H9 (cell line): ENCODE measurements at regions not wholly inside any gene's neighbourhood (a gene's known extent, or its start where the extent isn't known, plus 50 kb on each side); places are given as distances from the start of the nearest gene placed in this dataset.

ENCODE experiments used
- DNase-seq: peaks from one replicate; pipeline ENCODE4 v3.0.0-alpha.2; 2017
- H2AFZ ChIP-seq: one replicate; pipeline ENCODE4 v1.6.1; 2013; ENCODE audit warnings: mild to moderate bottlenecking, low read length, control low read depth, moderate library complexity
- H2AK5ac ChIP-seq: 2 replicates; pipeline ENCODE4 v1.6.1; 2013; ENCODE audit warnings: low read length, control low read depth, mixed read lengths; ENCODE audit not compliant: insufficient read length
- H2BK120ac ChIP-seq: one replicate; pipeline ENCODE4 v1.6.1; 2013; ENCODE audit warnings: low read depth, mild to moderate bottlenecking, low read length, control low read depth, inconsistent platforms; ENCODE audit not compliant: poor library complexity, severe bottlenecking
- H2BK12ac ChIP-seq: 2 replicates; pipeline ENCODE4 v1.6.1; 2013; ENCODE audit warnings: low read length, control low read depth, mixed read lengths, low read depth; ENCODE audit not compliant: insufficient read length
- H2BK15ac ChIP-seq: 2 replicates; pipeline ENCODE4 v1.6.1; 2013; ENCODE audit warnings: low read depth, low read length, control low read depth
- H2BK20ac ChIP-seq: one replicate; pipeline ENCODE4 v1.6.1; 2013; ENCODE audit warnings: low read depth, mild to moderate bottlenecking, low read length, control low read depth, inconsistent platforms; ENCODE audit not compliant: poor library complexity, severe bottlenecking
- H2BK5ac ChIP-seq: 2 replicates; pipeline ENCODE4 v1.6.1; 2013; ENCODE audit warnings: low read length, control low read depth, mixed read lengths; ENCODE audit not compliant: insufficient read length
- H3K14ac ChIP-seq: 2 replicates; pipeline ENCODE4 v1.6.1; 2013; ENCODE audit warnings: low read length, control low read depth; ENCODE audit not compliant: insufficient read depth
- H3K18ac ChIP-seq: 2 replicates; pipeline ENCODE4 v1.6.1; 2013; ENCODE audit warnings: low read depth, mild to moderate bottlenecking, mixed read lengths, low read length, control low read depth; ENCODE audit not compliant: insufficient read length
- H3K23ac ChIP-seq: 2 replicates; pipeline ENCODE4 v1.6.1; 2013; ENCODE audit warnings: low read length, control low read depth, mixed read lengths, low read depth; ENCODE audit not compliant: insufficient read length
- H3K23me2 ChIP-seq: 2 replicates; pipeline ENCODE4 v1.6.1; 2013; ENCODE audit warnings: low read depth, mild to moderate bottlenecking, mixed read lengths, low read length, control low read depth; ENCODE audit not compliant: insufficient read length, poor library complexity, severe bottlenecking
- H3K27ac ChIP-seq: 2 replicates; pipeline ENCODE4 v1.5.1; 2013; ENCODE audit warnings: low read length, control low read depth, mixed read lengths, low read depth; ENCODE audit not compliant: insufficient read length
- H3K27me3 ChIP-seq: 2 replicates; pipeline ENCODE4 v1.6.1; 2013; ENCODE audit warnings: low read length, control low read depth, inconsistent platforms; ENCODE audit not compliant: insufficient read depth
- H3K4ac ChIP-seq: 2 replicates; pipeline ENCODE4 v1.6.1; 2013; ENCODE audit warnings: low read depth, mild to moderate bottlenecking, control low read depth, inconsistent platforms, low read length, moderate library complexity
- H3K4me1 ChIP-seq: 2 replicates; pipeline ENCODE4 v1.6.1; 2013; ENCODE audit warnings: low read length, control low read depth, inconsistent platforms; ENCODE audit not compliant: insufficient read depth
- H3K4me2 ChIP-seq: 2 replicates; pipeline ENCODE4 v1.6.1; 2013; ENCODE audit warnings: low read length, control low read depth, mixed read lengths; ENCODE audit not compliant: insufficient read length, insufficient read depth
- H3K56ac ChIP-seq: 2 replicates; pipeline ENCODE4 v1.6.1; 2013; ENCODE audit warnings: low read depth, mild to moderate bottlenecking, mixed read lengths, low read length, control low read depth; ENCODE audit not compliant: insufficient read length
- H3K79me1 ChIP-seq: 2 replicates; pipeline ENCODE4 v1.6.1; 2013; ENCODE audit warnings: low read depth, mild to moderate bottlenecking, moderate library complexity, low read length, control low read depth, inconsistent platforms; ENCODE audit not compliant: insufficient read depth, poor library complexity, severe bottlenecking
- H3K79me2 ChIP-seq: 2 replicates; pipeline ENCODE4 v1.6.1; 2013; ENCODE audit warnings: low read length, control low read depth, inconsistent platforms; ENCODE audit not compliant: insufficient read depth
- H3K9ac ChIP-seq: 2 replicates; pipeline ENCODE4 v1.6.1; 2013; ENCODE audit warnings: low read length, control low read depth, mixed read lengths; ENCODE audit not compliant: insufficient read length; ENCODE audit errors: extremely low read depth
- H3K9me3 ChIP-seq: one replicate; pipeline ENCODE4 v1.6.1; 2013; ENCODE audit warnings: low read depth, low read length, inconsistent platforms; ENCODE audit not compliant: control insufficient read depth
- H3T11ph ChIP-seq: one replicate; pipeline ENCODE4 v1.6.1; 2013; ENCODE audit warnings: mild to moderate bottlenecking, low read length, control low read depth, inconsistent platforms
- H4K20me1 ChIP-seq: one replicate; pipeline ENCODE4 v1.6.1; 2013; ENCODE audit not compliant: control insufficient read depth, insufficient read length, insufficient read depth
- H4K5ac ChIP-seq: 2 replicates; pipeline ENCODE4 v1.6.1; 2013; ENCODE audit warnings: low read depth, mild to moderate bottlenecking, mixed read lengths, low read length, control low read depth; ENCODE audit not compliant: insufficient read length
- H4K8ac ChIP-seq: replicated peaks from 2 replicates; pipeline ENCODE4 v1.6.1; 2013; ENCODE audit warnings: low read length, control low read depth, mixed read lengths, low read depth; ENCODE audit not compliant: insufficient read length
- H4K91ac ChIP-seq: 2 replicates; pipeline ENCODE4 v1.6.1; 2013; ENCODE audit warnings: low read depth, mild to moderate bottlenecking, moderate library complexity, mixed read lengths, low read length, control low read depth; ENCODE audit not compliant: insufficient read length
- H3K27ac Mint-ChIP-seq, 3 experiments: 2 replicates in 2 of 3; 3 replicates in 1 of 3; pipeline ENCODE4 v1.8.0; 2020 to 2021; ENCODE audit warnings: mixed read lengths in 3 of 3, mild to moderate bottlenecking in 1 of 3, moderate library complexity in 1 of 3
- H3K27me3 Mint-ChIP-seq: 2 replicates; pipeline ENCODE4 v1.8.0; 2021; ENCODE audit warnings: low read depth, mild to moderate bottlenecking, moderate library complexity, mixed read lengths
- H3K36me3 Mint-ChIP-seq, 3 experiments: 2 replicates in 2 of 3; 3 replicates in 1 of 3; pipeline ENCODE4 v1.8.0; 2020 to 2021; ENCODE audit warnings: low read depth in 3 of 3, mixed read lengths in 3 of 3; ENCODE audit not compliant: insufficient read depth in 1 of 3
- H3K4me1 Mint-ChIP-seq, 2 experiments: 2 replicates each; pipeline ENCODE4 v1.8.0; 2020; ENCODE audit warnings: mixed read lengths in 2 of 2
- H3K4me3 Mint-ChIP-seq, 2 experiments: 2 replicates in 1 of 2; 3 replicates in 1 of 2; pipeline ENCODE4 v1.8.0; 2020 to 2021; ENCODE audit warnings: mild to moderate bottlenecking in 2 of 2, mixed read lengths in 2 of 2, moderate library complexity in 1 of 2
- H3K9me3 Mint-ChIP-seq, 2 experiments: 2 replicates in 1 of 2; 3 replicates in 1 of 2; pipeline ENCODE4 v1.8.0; 2020; ENCODE audit warnings: mild to moderate bottlenecking in 2 of 2, mixed read lengths in 2 of 2, moderate library complexity in 1 of 2
- CTCF ChIP-seq: fragments of 200-600 bp; sonication (generic); conservative IDR thresholded peaks from 3 replicates; pipeline ENCODE4 v1.8.0; 2021; ENCODE audit warnings: antibody characterized with exemption, mild to moderate bottlenecking
- WGBS: extraction: QIAGEN DNeasy Blood & Tissue Kit; methylation state at CpG from one replicate; pipeline ENCODE4 v1.1.7; 2013; ENCODE audit warnings: missing lambda C conversion rate, low lambda C conversion rate, mixed read lengths; ENCODE audit not compliant: insufficient read length; ENCODE audit errors: extremely low coverage; 5-methylcytosine and 5-hydroxymethylcytosine counted together

GRCh38 chr9:89715318-89715858 lies 110.6 kb downstream of the GADD45G start:
- H3K27me3 ChIP-seq, result no peaks in the 10 kb centered on the region
- H3T11ph ChIP-seq, result no peak overlapping the region
- no peak for TF ChIP-seq CTCF
- no peak overlapping the region for H3K27ac Mint-ChIP-seq
- no peak overlapping the region for H3K4ac ChIP-seq
- no peak overlapping the region for H3K4me3 Mint-ChIP-seq
- H3K18ac ChIP-seq, result no peak overlapping the region
- no peak overlapping the region for H3K56ac ChIP-seq
- H4K20me1 ChIP-seq, result peaks cover 2% of the 10 kb centered on the region
- no peak overlapping the region for H3K4me2 ChIP-seq
- H3K4me1 ChIP-seq, result no peaks in the 10 kb centered on the region
- no peak overlapping the region for H4K8ac ChIP-seq
- no peak overlapping the region for H3K27ac ChIP-seq
- no peak overlapping the region for H2BK20ac ChIP-seq
- no peak overlapping the region for H3K9ac ChIP-seq
- peaks cover 9% of the 10 kb centered on the region for H3K27me3 Mint-ChIP-seq
- no peaks in the 10 kb centered on the region for H3K79me1 ChIP-seq
- H2AK5ac ChIP-seq, result no peak overlapping the region
- H2BK12ac ChIP-seq, result no peak overlapping the region
- no peaks in the 10 kb centered on the region for H3K4me1 Mint-ChIP-seq
- no peaks in the 10 kb centered on the region; a peak in 1 of 5 replicates for H3K9me3 Mint-ChIP-seq
- H3K9me3 ChIP-seq, result no peaks in the 10 kb centered on the region
- peaks cover 0 to 5% (median 0%) of the 10 kb centered on the region in 3 experiments; a peak in 3 of 7 replicates for H3K36me3 Mint-ChIP-seq
- H4K91ac ChIP-seq, result no peak overlapping the region
- H4K5ac ChIP-seq, result no peak overlapping the region
- H3K23ac ChIP-seq, result no peak overlapping the region
- H3K23me2 ChIP-seq, result no peaks in the 10 kb centered on the region
- no peak overlapping the region for H2AFZ ChIP-seq
- WGBS, result no CpG with 5 or more reads among the region's 2 CpGs
- H2BK5ac ChIP-seq, result no peak overlapping the region
- no peak for DNase-seq
- H2BK120ac ChIP-seq, result no peak overlapping the region
- no peak overlapping the region for H3K14ac ChIP-seq
- H2BK15ac ChIP-seq, result no peak overlapping the region
- H3K79me2 ChIP-seq, result no peaks in the 10 kb centered on the region
